GM12878 (cell line): ENCODE measurements at regions not wholly inside any gene's neighbourhood (a gene's known extent, or its start where the extent isn't known, plus 50 kb on each side); places are given as distances from the start of the nearest gene placed in this dataset.

Experiments used
- CHD2 ChIP-seq: IDR thresholded peaks from 2 replicates; pipeline ENCODE4 v1.6.1; 2011; ENCODE audit warnings: low read depth, low read length, improper control_type of control experiment, borderline replicate concordance
- CREM ChIP-seq: IDR thresholded peaks from 2 replicates; pipeline ENCODE4 v1.6.1; 2014; ENCODE audit warnings: antibody characterized with exemption, low read depth
- CTCF ChIP-seq, 3 experiments: IDR thresholded peaks in 2 of 3; conservative IDR thresholded peaks in 1 of 3; 2 replicates each; pipeline ENCODE4 v1.5.1; 2011; ENCODE audit warnings: low read depth in 3 of 3, low read length in 3 of 3, mild to moderate bottlenecking in 3 of 3, control low read depth in 2 of 3, moderate library complexity in 2 of 3, inconsistent platforms in 1 of 3, mixed read lengths in 1 of 3; ENCODE audit not compliant: control insufficient read depth in 2 of 3, insufficient read depth in 1 of 3; ENCODE audit errors: extremely low read depth in 1 of 3
- EZH2 ChIP-seq: IDR thresholded peaks from 2 replicates; pipeline ENCODE4 v1.6.1; 2012; ENCODE audit warnings: low read depth, mild to moderate bottlenecking, control low read depth, inconsistent platforms, low read length, borderline replicate concordance; ENCODE audit not compliant: control insufficient read depth
- GABPA ChIP-seq: IDR thresholded peaks from 2 replicates; pipeline ENCODE4 v1.6.1; 2014; ENCODE audit warnings: antibody characterized with exemption, low read depth, mild to moderate bottlenecking, inconsistent platforms
- MAX ChIP-seq: IDR thresholded peaks from 2 replicates; pipeline ENCODE4 v1.6.1; 2012; ENCODE audit warnings: low read depth, low read length, improper control_type of control experiment
- MYC ChIP-seq: IDR thresholded peaks from 2 replicates; pipeline ENCODE4 v1.6.1; 2011; ENCODE audit warnings: mild to moderate bottlenecking, low read length, moderate library complexity, inconsistent platforms; ENCODE audit not compliant: insufficient read depth, insufficient replicate concordance, insufficient read length, severe bottlenecking
- NFIC ChIP-seq: IDR thresholded peaks from 2 replicates; pipeline ENCODE4 v1.6.1; 2012; ENCODE audit warnings: low read depth, mild to moderate bottlenecking, inconsistent platforms, low read length, moderate library complexity
- NR2C2 ChIP-seq: IDR thresholded peaks from 2 replicates; pipeline ENCODE4 v1.6.1; 2011; ENCODE audit warnings: borderline replicate concordance, low read depth; ENCODE audit not compliant: control insufficient read depth, insufficient read length
- POLR2A ChIP-seq: IDR thresholded peaks from 2 replicates; pipeline ENCODE4 v1.6.1; 2011; ENCODE audit warnings: low read depth, mild to moderate bottlenecking, low read length
- POLR2AphosphoS2 ChIP-seq: IDR thresholded peaks from 2 replicates; pipeline ENCODE4 v1.6.1; 2011; ENCODE audit warnings: low read depth, mild to moderate bottlenecking, low read length, improper control_type of control experiment, moderate library complexity
- REST ChIP-seq: IDR thresholded peaks from 2 replicates; pipeline ENCODE4 v1.6.1; 2012; ENCODE audit warnings: mild to moderate bottlenecking, low read depth, low read length
- SMARCA5 ChIP-seq: fragments of 450-650 bp; IDR thresholded peaks from 2 replicates; pipeline ENCODE4 v1.6.1; 2017; ENCODE audit warnings: mild to moderate bottlenecking

- TF ChIP-seq NR2C2 (no peak), SMARCA5 (no peak), CTCF (IDR thresholded peaks at IDR 0.05 in 2 of 3, conservative IDR thresholded peaks at IDR 0.05 in 1 of 3; ENCODE audit: control insufficient read depth in 2 of 3, extremely low read depth in 1 of 3, insufficient read depth in 1 of 3, low read depth in 3 of 3, low read length in 3 of 3) (no peak), EZH2 (no peak), POLR2A (no peak), CREM (no peak), CHD2 (no peak), POLR2AphosphoS2 (no peak), MYC (no peak), REST (no peak), NFIC (no peak), GABPA (no peak), MAX (no peak)
Observed at GRCh38 chr22:49482811-49483210, 344.9 kb downstream of the BRD1 start.
